ENCODE measurements at regions not wholly inside any gene's neighbourhood (a gene's known extent, or its start where the extent isn't known, plus 50 kb on each side); places are given as distances from the start of the nearest gene placed in this dataset.

DNA sequence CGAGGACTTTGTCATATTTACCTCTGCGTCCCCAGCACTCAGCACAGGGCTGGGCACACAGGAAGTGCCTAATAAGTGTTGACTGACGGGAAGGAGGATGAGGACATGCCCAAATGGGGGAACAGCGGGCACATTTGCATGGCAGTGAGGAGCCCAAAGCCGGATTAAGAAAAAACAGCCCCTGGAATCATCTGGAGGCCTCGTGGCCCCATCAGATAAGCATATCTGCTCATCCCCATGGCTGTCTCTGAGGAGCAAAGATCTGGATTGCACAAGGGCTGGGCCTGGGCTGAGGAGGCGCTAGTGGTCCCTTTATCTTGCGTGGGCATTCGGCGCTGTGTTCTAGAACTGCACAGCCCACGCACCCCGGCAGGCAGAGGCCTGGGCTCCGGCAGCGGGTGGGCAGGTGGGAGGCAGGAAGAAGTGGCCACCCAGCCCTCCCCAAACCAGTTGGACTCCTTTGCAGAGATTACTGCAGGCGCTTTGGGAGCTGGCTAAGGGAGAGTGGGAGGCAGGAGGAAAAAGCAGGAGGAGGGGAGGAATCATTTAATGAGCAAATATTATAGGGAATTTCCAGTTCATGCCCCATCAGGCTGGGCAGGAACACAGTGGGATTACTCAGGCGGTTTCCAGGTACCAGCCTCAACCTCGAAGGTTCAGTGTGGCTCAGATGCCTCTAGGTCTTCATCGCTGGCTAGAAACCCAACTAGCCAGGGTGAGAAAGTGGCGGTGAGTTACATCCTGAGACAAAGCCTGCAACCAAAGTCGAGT lies 108.1 kb downstream of the CEBPB start:
- Histone ChIP-seq H3K36me3 (ENCODE audit: control insufficient read depth in 1 of 2, insufficient read depth in 2 of 2, low read length in 2 of 2) (no peaks in the 10 kb centered on the region), H3K9me3 (ENCODE audit: insufficient read depth, low read depth, low read length) (peaks cover 3% of the 10 kb centered on the region), H2BK120ac (ENCODE audit: insufficient read depth, low read length, poor library complexity) (no peak overlapping the region), H2BK5ac (ENCODE audit: low read depth, low read length, poor library complexity) (no peak overlapping the region), H3K79me2 (ENCODE audit: control insufficient read depth, insufficient read depth, low read length, poor library complexity) (no peaks in the 10 kb centered on the region), H2BK12ac (ENCODE audit: low read length) (no peak overlapping the region), H3K27ac (ENCODE audit: low read depth, low read length) (no peak overlapping the region), H4K91ac (ENCODE audit: low read depth, low read length) (peak overlapping the region; percentile 26), H2AK5ac (ENCODE audit: low read length) (peak overlapping the region; percentile 22), H3K18ac (ENCODE audit: low read length) (no peak overlapping the region), H3K27me3 (ENCODE audit: insufficient read depth, low read length) (no peaks in the 10 kb centered on the region), H3K79me1 (ENCODE audit: low read length) (no peaks in the 10 kb centered on the region), H4K8ac (ENCODE audit: low read depth, low read length) (no peak overlapping the region), H2AFZ (ENCODE audit: insufficient read depth, low read length, poor library complexity) (no peak overlapping the region), H3K23ac (ENCODE audit: low read length) (no peak overlapping the region), H3K9ac (ENCODE audit: low read length) (no peak overlapping the region), H3K4me2 (ENCODE audit: low read length) (no peak overlapping the region), H3K4ac (ENCODE audit: low read depth, low read length) (no peak overlapping the region), H3K4me3 (ENCODE audit: low read depth, low read length) (no peak overlapping the region), H4K12ac (ENCODE audit: low read depth, low read length) (no peak overlapping the region), H3K14ac (ENCODE audit: low read length) (no peak overlapping the region), H3K4me1 (ENCODE audit: control insufficient read depth in 1 of 2, insufficient read depth in 2 of 2, low read length in 2 of 2) (peaks cover 0 to 7% of the 10 kb centered on the region in 2 experiments)
- DNase-seq, result no peak
- WGBS (ENCODE audit: extremely low coverage, insufficient coverage, insufficient read length), result no CpG with 5 or more reads among the region's 20 CpGs

DNA sequence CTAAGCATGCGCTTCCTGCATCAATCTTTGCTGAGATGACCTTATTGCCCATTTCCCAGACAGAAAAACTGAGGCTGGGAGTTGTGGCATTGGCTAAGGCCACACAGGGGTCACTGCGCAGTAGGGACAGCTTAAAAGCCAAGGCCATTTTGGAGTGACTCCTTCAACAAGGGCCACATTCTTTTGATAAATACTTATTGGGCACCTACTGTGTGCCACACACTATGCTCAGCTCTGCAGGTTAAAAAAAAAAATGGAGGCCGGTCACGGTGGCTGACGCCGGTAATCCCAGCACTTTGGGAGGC lies 108.6 kb downstream of the CEBPB start:
- no peak overlapping the region for H3K4me2 ChIP-seq (ENCODE audit: low read length)
- no peak overlapping the region for H2AFZ ChIP-seq (ENCODE audit: insufficient read depth, low read length, poor library complexity)
- no peak overlapping the region for H3K4ac ChIP-seq (ENCODE audit: low read depth, low read length)
- H4K12ac ChIP-seq (ENCODE audit: low read depth, low read length), result no peak overlapping the region
- no peak overlapping the region for H3K27ac ChIP-seq (ENCODE audit: low read depth, low read length)
- H3K4me1 ChIP-seq (ENCODE audit: control insufficient read depth in 1 of 2, insufficient read depth in 2 of 2, low read length in 2 of 2), result peaks cover 0 to 7% of the 10 kb centered on the region in 2 experiments
- no peak overlapping the region for H4K91ac ChIP-seq (ENCODE audit: low read depth, low read length)
- H3K18ac ChIP-seq (ENCODE audit: low read length), result no peak overlapping the region
- H3K79me1 ChIP-seq (ENCODE audit: low read length), result no peaks in the 10 kb centered on the region
- no peaks in the 10 kb centered on the region for H3K36me3 ChIP-seq (ENCODE audit: control insufficient read depth in 1 of 2, insufficient read depth in 2 of 2, low read length in 2 of 2)
- no peak overlapping the region for H2BK120ac ChIP-seq (ENCODE audit: insufficient read depth, low read length, poor library complexity)
- H3K4me3 ChIP-seq (ENCODE audit: low read depth, low read length), result no peak overlapping the region
- H4K8ac ChIP-seq (ENCODE audit: low read depth, low read length), result no peak overlapping the region
- H3K27me3 ChIP-seq (ENCODE audit: insufficient read depth, low read length), result no peaks in the 10 kb centered on the region
- peaks cover 3% of the 10 kb centered on the region for H3K9me3 ChIP-seq (ENCODE audit: insufficient read depth, low read depth, low read length)
- no peak overlapping the region for H3K14ac ChIP-seq (ENCODE audit: low read length)
- H2BK5ac ChIP-seq (ENCODE audit: low read depth, low read length, poor library complexity), result no peak overlapping the region
- no peak for DNase-seq
- H3K23ac ChIP-seq (ENCODE audit: low read length), result no peak overlapping the region
- WGBS (ENCODE audit: extremely low coverage, insufficient coverage, insufficient read length), result no CpG with 5 or more reads among the region's 6 CpGs
- H2BK12ac ChIP-seq (ENCODE audit: low read length), result no peak overlapping the region
- H3K9ac ChIP-seq (ENCODE audit: low read length), result no peak overlapping the region
- H3K79me2 ChIP-seq (ENCODE audit: control insufficient read depth, insufficient read depth, low read length, poor library complexity), result no peaks in the 10 kb centered on the region
- no peak overlapping the region for H2AK5ac ChIP-seq (ENCODE audit: low read length)

DNA sequence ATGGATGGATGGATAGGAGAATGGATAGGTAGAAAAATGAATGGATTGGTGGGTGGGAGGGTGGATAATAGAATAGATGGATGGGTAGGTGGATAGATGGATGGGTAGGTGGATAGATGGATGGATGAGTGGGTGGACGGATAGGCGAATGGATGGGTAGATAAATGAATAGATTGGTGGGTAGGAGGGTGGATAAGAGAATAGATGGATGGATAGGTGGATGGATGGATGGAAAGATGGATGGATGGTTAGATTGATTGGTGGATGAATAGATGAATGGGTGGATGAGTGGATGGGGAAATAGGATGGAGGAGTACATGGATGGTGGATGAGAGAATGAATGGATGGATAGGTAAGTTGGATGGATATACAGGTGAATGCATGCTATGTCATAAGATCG lies 110.5 kb downstream of the CEBPB start:
- WGBS (ENCODE audit: extremely low coverage, insufficient coverage, insufficient read length), result 100% methylated on average over 2 of the region's 3 CpGs
- Histone ChIP-seq H2BK12ac (ENCODE audit: low read length) (no peak overlapping the region), H3K4me2 (ENCODE audit: low read length) (no peak overlapping the region), H3K23ac (ENCODE audit: low read length) (no peak overlapping the region), H2AK5ac (ENCODE audit: low read length) (no peak overlapping the region), H3K4me1 (ENCODE audit: control insufficient read depth in 1 of 2, insufficient read depth in 2 of 2, low read length in 2 of 2) (peaks cover 6 to 17% of the 10 kb centered on the region in 2 experiments), H3K18ac (ENCODE audit: low read length) (no peak overlapping the region), H4K12ac (ENCODE audit: low read depth, low read length) (no peak overlapping the region), H3K27me3 (ENCODE audit: insufficient read depth, low read length) (no peaks in the 10 kb centered on the region), H3K9me3 (ENCODE audit: insufficient read depth, low read depth, low read length) (peaks cover 3% of the 10 kb centered on the region), H2BK120ac (ENCODE audit: insufficient read depth, low read length, poor library complexity) (no peak overlapping the region), H3K4ac (ENCODE audit: low read depth, low read length) (no peak overlapping the region), H3K14ac (ENCODE audit: low read length) (no peak overlapping the region), H4K91ac (ENCODE audit: low read depth, low read length) (no peak overlapping the region), H4K8ac (ENCODE audit: low read depth, low read length) (no peak overlapping the region), H2BK5ac (ENCODE audit: low read depth, low read length, poor library complexity) (no peak overlapping the region), H3K9ac (ENCODE audit: low read length) (no peak overlapping the region), H3K27ac (ENCODE audit: low read depth, low read length) (no peak overlapping the region), H3K4me3 (ENCODE audit: low read depth, low read length) (no peak overlapping the region), H3K79me2 (ENCODE audit: control insufficient read depth, insufficient read depth, low read length, poor library complexity) (no peaks in the 10 kb centered on the region), H2AFZ (ENCODE audit: insufficient read depth, low read length, poor library complexity) (no peak overlapping the region), H3K36me3 (ENCODE audit: control insufficient read depth in 1 of 2, insufficient read depth in 2 of 2, low read length in 2 of 2) (no peaks in the 10 kb centered on the region), H3K79me1 (ENCODE audit: low read length) (no peaks in the 10 kb centered on the region)
- no peak for DNase-seq

GRCh38 chr20:50301712-50302111 lies 111.1 kb downstream of the CEBPB start:
- Histone ChIP-seq H3K4me2 (ENCODE audit: low read length) (no peak overlapping the region), H3K36me3 (ENCODE audit: control insufficient read depth in 1 of 2, insufficient read depth in 2 of 2, low read length in 2 of 2) (no peaks in the 10 kb centered on the region)
- DNase-seq, result no peak

More at GRCh38 chr20:50301712-50302111, 111.1 kb downstream of the CEBPB start:
- Histone ChIP-seq H3K27ac (ENCODE audit: low read depth, low read length) (no peak overlapping the region), H2AK5ac (ENCODE audit: low read length) (no peak overlapping the region), H3K4me3 (ENCODE audit: low read depth, low read length) (no peak overlapping the region), H3K4me1 (ENCODE audit: control insufficient read depth in 1 of 2, insufficient read depth in 2 of 2, low read length in 2 of 2) (peaks cover 9 to 19% of the 10 kb centered on the region in 2 experiments), H4K12ac (ENCODE audit: low read depth, low read length) (no peak overlapping the region), H3K23ac (ENCODE audit: low read length) (no peak overlapping the region), H2BK12ac (ENCODE audit: low read length) (no peak overlapping the region), H3K27me3 (ENCODE audit: insufficient read depth, low read length) (no peaks in the 10 kb centered on the region), H2AFZ (ENCODE audit: insufficient read depth, low read length, poor library complexity) (no peak overlapping the region), H3K18ac (ENCODE audit: low read length) (no peak overlapping the region), H2BK5ac (ENCODE audit: low read depth, low read length, poor library complexity) (no peak overlapping the region), H2BK120ac (ENCODE audit: insufficient read depth, low read length, poor library complexity) (no peak overlapping the region), H3K9ac (ENCODE audit: low read length) (no peak overlapping the region), H4K8ac (ENCODE audit: low read depth, low read length) (no peak overlapping the region), H3K79me2 (ENCODE audit: control insufficient read depth, insufficient read depth, low read length, poor library complexity) (no peaks in the 10 kb centered on the region), H3K14ac (ENCODE audit: low read length) (no peak overlapping the region), H4K91ac (ENCODE audit: low read depth, low read length) (no peak overlapping the region), H3K9me3 (ENCODE audit: insufficient read depth, low read depth, low read length) (peaks cover 3% of the 10 kb centered on the region), H3K4ac (ENCODE audit: low read depth, low read length) (no peak overlapping the region), H3K79me1 (ENCODE audit: low read length) (no peaks in the 10 kb centered on the region)
